Neuronal stem cell (in vitro differentiated cells): ENCODE measurements at regions not wholly inside any gene's neighbourhood (a gene's known extent, or its start where the extent isn't known, plus 50 kb on each side); places are given as distances from the start of the nearest gene placed in this dataset.

Experiments
- DNase-seq: peaks from one replicate; pipeline ENCODE4 v3.0.0-alpha.2; 2013; ENCODE audit warnings: low spot score
- H2AFZ ChIP-seq: one replicate; pipeline ENCODE4 v1.6.1; 2013; ENCODE audit warnings: mild to moderate bottlenecking, low read length, inconsistent platforms
- H2AK5ac ChIP-seq: 2 replicates; pipeline ENCODE4 v1.6.1; 2013; ENCODE audit warnings: low read depth, mild to moderate bottlenecking, inconsistent platforms, low read length, moderate library complexity, mixed read lengths
- H2BK120ac ChIP-seq: 2 replicates; pipeline ENCODE4 v1.6.1; 2013; ENCODE audit warnings: low read depth, mild to moderate bottlenecking, inconsistent platforms, low read length, moderate library complexity, mixed read lengths
- H2BK12ac ChIP-seq: one replicate; pipeline ENCODE4 v1.6.1; 2013; ENCODE audit warnings: low read length, inconsistent platforms
- H2BK15ac ChIP-seq: 2 replicates; pipeline ENCODE4 v1.6.1; 2013; ENCODE audit warnings: mild to moderate bottlenecking, low read length, inconsistent platforms, mixed read lengths
- H2BK5ac ChIP-seq: one replicate; pipeline ENCODE4 v1.6.1; 2013; ENCODE audit warnings: inconsistent platforms, mild to moderate bottlenecking, low read length, moderate library complexity
- H3K14ac ChIP-seq: one replicate; pipeline ENCODE4 v1.6.1; 2013; ENCODE audit warnings: low read length, inconsistent platforms
- H3K18ac ChIP-seq: 2 replicates; pipeline ENCODE4 v1.6.1; 2013; ENCODE audit warnings: low read length, inconsistent platforms
- H3K23ac ChIP-seq: 2 replicates; pipeline ENCODE4 v1.6.1; 2013; ENCODE audit warnings: low read depth, mild to moderate bottlenecking, mixed read lengths, low read length, inconsistent platforms; ENCODE audit not compliant: poor library complexity
- H3K27ac ChIP-seq: replicated peaks from 3 replicates; pipeline ENCODE4 v1.5.1; 2013; ENCODE audit warnings: low read length, inconsistent platforms
- H3K27me3 ChIP-seq, 3 experiments: 2 replicates each; pipeline ENCODE4 v1.6.1; 2013; ENCODE audit warnings: low read length in 3 of 3, mild to moderate bottlenecking in 2 of 3, inconsistent platforms in 1 of 3, low read depth in 1 of 3, mixed read lengths in 1 of 3, moderate library complexity in 1 of 3; ENCODE audit not compliant: control insufficient read depth in 3 of 3, insufficient read depth in 3 of 3
- H3K36me3 ChIP-seq, 2 donors: replicated peaks in 1 of 2; 2 replicates each; pipeline ENCODE4 v1.6.1; 2013; ENCODE audit warnings: low read length in 2 of 2; ENCODE audit not compliant: control insufficient read depth in 2 of 2, insufficient read depth in 2 of 2
- H3K4ac ChIP-seq: 2 replicates; pipeline ENCODE4 v1.6.1; 2013; ENCODE audit warnings: inconsistent platforms, mild to moderate bottlenecking, low read length, moderate library complexity
- H3K4me1 ChIP-seq, 2 donors: 1 replicate in 1 of 2; 2 replicates in 1 of 2; pipeline ENCODE4 v1.6.1; 2013; ENCODE audit warnings: low read length in 2 of 2, low read depth in 1 of 2; ENCODE audit not compliant: control insufficient read depth in 2 of 2, insufficient read depth in 1 of 2
- H3K4me2 ChIP-seq: one replicate; pipeline ENCODE4 v1.6.1; 2013; ENCODE audit warnings: mild to moderate bottlenecking, low read length, inconsistent platforms; ENCODE audit not compliant: insufficient read depth, poor library complexity, severe bottlenecking
- H3K4me3 ChIP-seq, 2 donors: 2 replicates each; pipeline ENCODE4 v1.5.1; 2013; ENCODE audit warnings: low read length in 2 of 2, mild to moderate bottlenecking in 2 of 2, inconsistent platforms in 1 of 2, moderate library complexity in 1 of 2
- H3K79me1 ChIP-seq: one replicate; pipeline ENCODE4 v1.6.1; 2013; ENCODE audit warnings: low read depth, mild to moderate bottlenecking, inconsistent platforms, low read length, moderate library complexity
- H3K9ac ChIP-seq: one replicate; pipeline ENCODE4 v1.6.1; 2013; ENCODE audit warnings: mild to moderate bottlenecking, low read depth, low read length, inconsistent platforms; ENCODE audit not compliant: poor library complexity
- H3K9me3 ChIP-seq, 2 donors: replicated peaks in 1 of 2; 2 replicates each; pipeline versions ENCODE3 to v1.6.1; 2013; ENCODE audit warnings: low read length in 2 of 2, mild to moderate bottlenecking in 2 of 2, inconsistent platforms in 1 of 2, low read depth in 1 of 2, mixed read lengths in 1 of 2, moderate library complexity in 1 of 2; ENCODE audit not compliant: control insufficient read depth in 2 of 2, insufficient read depth in 1 of 2
- H4K8ac ChIP-seq: one replicate; pipeline ENCODE4 v1.6.1; 2013; ENCODE audit warnings: low read depth, mild to moderate bottlenecking, inconsistent platforms, low read length, moderate library complexity
- H4K91ac ChIP-seq: one replicate; pipeline ENCODE4 v1.6.1; 2013; ENCODE audit warnings: low read length, low read depth, mild to moderate bottlenecking, inconsistent platforms; ENCODE audit not compliant: poor library complexity
- WGBS, 2 donors: extraction: QIAGEN DNeasy Blood & Tissue Kit; methylation state at CpG; one replicate each; pipeline ENCODE4 v1.1.7; 2013; ENCODE audit warnings: missing lambda C conversion rate in 2 of 2, mixed read lengths in 1 of 2; ENCODE audit not compliant: insufficient read length in 2 of 2, insufficient replicate concordance in 1 of 2; ENCODE audit errors: extremely low coverage in 2 of 2; 5-methylcytosine and 5-hydroxymethylcytosine counted together

GRCh38 chr9:129402931-129403778 lies 217.7 kb downstream of the C9orf50 start:
- Histone ChIP-seq H3K9ac (peak overlapping the region; percentile 9), H2AK5ac (peak overlapping the region; percentile 98), H3K4me1 (peaks cover 40 to 66% of the 10 kb centered on the region in 2 donors), H3K14ac (no peak overlapping the region), H3K79me1 (no peaks in the 10 kb centered on the region), H2BK12ac (peak overlapping the region; percentile 94), H3K36me3 (no peaks in the 10 kb centered on the region), H2BK5ac (peak overlapping the region; percentile 80), H2BK15ac (peak overlapping the region; percentile 94), H2BK120ac (peak overlapping the region; percentile 97), H4K91ac (peak overlapping the region; percentile 80), H3K4me2 (no peak overlapping the region), H3K4ac (peak overlapping the region; percentile 97), H3K27ac (peak overlapping the region; percentile 85), H3K23ac (no peak overlapping the region), H3K27me3 (no peaks in the 10 kb centered on the region), H3K9me3 (no peaks in the 10 kb centered on the region), H3K4me3 (no peak overlapping the region), H4K8ac (no peak overlapping the region), H3K18ac (peak overlapping the region; percentile 98), H2AFZ (peak overlapping the region; percentile 81)
- no CpG with 5 or more reads among the region's 16 CpGs for WGBS, 2 donors
- no peak for DNase-seq

- WGBS, 2 donors, result no CpG with 5 or more reads among the region's 20 CpGs
Observed at GRCh38 chr9:129402371-129402739, 218.5 kb downstream of the C9orf50 start.

GRCh38 chr9:129401623-129402370 lies 219.1 kb downstream of the C9orf50 start:
- no peak for DNase-seq

More at GRCh38 chr9:129402371-129402739, 218.5 kb downstream of the C9orf50 start:
- H2BK120ac ChIP-seq, result no peak overlapping the region
- no peak overlapping the region for H3K14ac ChIP-seq
- peak overlapping the region; percentile 46 for H2BK15ac ChIP-seq
- DNase-seq, result peak; percentile 67
- H3K4me2 ChIP-seq, result peak overlapping the region; percentile 43
- peaks cover 37 to 62% of the 10 kb centered on the region in 2 donors for H3K4me1 ChIP-seq
- H2BK12ac ChIP-seq, result no peak overlapping the region
- peak overlapping the region; percentile 89 for H3K18ac ChIP-seq
- no peak overlapping the region for H3K4ac ChIP-seq
- H2AK5ac ChIP-seq, result no peak overlapping the region
- H3K36me3 ChIP-seq, result no peaks in the 10 kb centered on the region
- no peaks in the 10 kb centered on the region for H3K27me3 ChIP-seq
- no peak overlapping the region for H4K8ac ChIP-seq
- no peak overlapping the region for H2BK5ac ChIP-seq
- peak overlapping the region in 1 of 2 donors; percentile 23 for H3K4me3 ChIP-seq
- H3K79me1 ChIP-seq, result no peaks in the 10 kb centered on the region
- H3K23ac ChIP-seq, result no peak overlapping the region
- no peak overlapping the region for H4K91ac ChIP-seq
- H2AFZ ChIP-seq, result peak overlapping the region; percentile 81
- no peaks in the 10 kb centered on the region for H3K9me3 ChIP-seq
- peak overlapping the region; percentile 85 for H3K27ac ChIP-seq
- no peak overlapping the region for H3K9ac ChIP-seq

More at GRCh38 chr9:129401623-129402370, 219.1 kb downstream of the C9orf50 start:
- H3K27me3 ChIP-seq, result no peaks in the 10 kb centered on the region
- H3K14ac ChIP-seq, result no peak overlapping the region
- no peaks in the 10 kb centered on the region for H3K79me1 ChIP-seq
- peaks cover 37 to 57% of the 10 kb centered on the region in 2 donors for H3K4me1 ChIP-seq
- H3K36me3 ChIP-seq, result no peaks in the 10 kb centered on the region
- no peaks in the 10 kb centered on the region for H3K9me3 ChIP-seq
- peak overlapping the region; percentile 14 for H2BK12ac ChIP-seq
- H3K4me3 ChIP-seq, result peak overlapping the region in 1 of 2 donors; percentile 23
- H3K18ac ChIP-seq, result peak overlapping the region; percentile 90
- H3K4me2 ChIP-seq, result peak overlapping the region; percentile 43
- peak overlapping the region; percentile 85 for H3K27ac ChIP-seq
- H4K8ac ChIP-seq, result no peak overlapping the region
- no peak overlapping the region for H3K4ac ChIP-seq
- H2BK5ac ChIP-seq, result no peak overlapping the region
- peak overlapping the region; percentile 81 for H2AFZ ChIP-seq
- WGBS, 2 donors, result no CpG with 5 or more reads among the region's 6 CpGs
- H4K91ac ChIP-seq, result no peak overlapping the region
- peak overlapping the region; percentile 76 for H2BK120ac ChIP-seq
- no peak overlapping the region for H3K9ac ChIP-seq
- peak overlapping the region; percentile 87 for H2BK15ac ChIP-seq
- no peak overlapping the region for H3K23ac ChIP-seq
- peak overlapping the region; percentile 95 for H2AK5ac ChIP-seq
